Brain pericyte (primary cell): ENCODE measurements at regions not wholly inside any gene's neighbourhood (a gene's known extent, or its start where the extent isn't known, plus 50 kb on each side); places are given as distances from the start of the nearest gene placed in this dataset.
"Not testable (repeated sequence)": the region's sequence is repeated elsewhere in the genome, so short reads cannot be mapped to it uniquely, and the experiment has no call there.

ENCODE experiments used
- DNase-seq: peaks from one replicate; pipeline ENCODE4 v3.0.0-alpha.2; 2012; ENCODE audit warnings: low read depth, low spot score

DNA sequence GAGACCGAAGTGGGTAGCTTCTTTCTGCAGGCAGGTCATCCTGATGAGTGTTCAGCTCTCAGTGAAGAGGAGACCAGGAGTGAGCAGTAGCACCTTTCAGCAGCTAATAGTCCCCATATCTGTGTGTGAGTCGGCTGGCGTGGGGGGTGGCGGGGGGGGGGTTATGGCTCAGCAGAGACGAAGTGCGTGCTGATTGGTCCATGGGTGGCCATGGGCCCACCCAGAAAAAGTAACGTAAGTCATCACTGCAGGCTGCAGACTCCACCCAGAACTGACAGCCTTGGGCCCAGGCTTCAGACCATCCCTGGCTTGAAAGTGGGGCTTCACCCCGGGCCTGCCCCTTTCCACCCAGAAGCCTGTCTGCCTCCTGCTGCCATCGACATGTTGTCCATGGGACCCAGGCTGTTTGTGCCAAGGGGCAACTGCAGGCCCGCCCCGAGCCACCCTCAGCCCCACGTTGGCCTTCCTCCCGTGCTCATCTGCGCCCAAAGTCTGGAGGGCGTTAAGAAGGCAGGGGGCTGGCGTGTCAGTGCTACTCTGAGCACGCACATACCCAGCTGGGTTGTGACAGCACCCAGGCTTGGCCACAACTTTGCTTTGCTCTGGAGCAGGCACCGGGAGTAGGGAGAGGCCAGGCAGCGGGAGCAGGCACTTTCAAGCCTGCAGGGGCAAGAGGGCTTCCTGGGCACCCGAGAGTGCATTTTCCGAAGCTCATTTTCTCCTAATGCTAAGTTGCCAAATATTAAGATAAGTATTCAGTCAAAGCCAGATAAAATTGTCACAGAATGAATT is 511.7 kb upstream of the CDIN1 start:
- DNase-seq, result no peak

GRCh38 chr15:36075333-36075732 is 504.1 kb upstream of the CDIN1 start:
- no peak for DNase-seq

- no peak for DNase-seq
Measured at GRCh38 chr15:36079021-36079420, 500.4 kb upstream of the CDIN1 start.

- no peak for DNase-seq
Measured at GRCh38 chr15:36080759-36081158, 498.7 kb upstream of the CDIN1 start.

GRCh38 chr15:36090286-36090946 is 489.0 kb upstream of the CDIN1 start:
- DNase-seq, result no peak

- DNase-seq, result no peak
Measured at GRCh38 chr15:36106640-36107335, 472.6 kb upstream of the CDIN1 start.

- no peak for DNase-seq
Measured at GRCh38 chr15:36108541-36108940, 470.9 kb upstream of the CDIN1 start.

DNA sequence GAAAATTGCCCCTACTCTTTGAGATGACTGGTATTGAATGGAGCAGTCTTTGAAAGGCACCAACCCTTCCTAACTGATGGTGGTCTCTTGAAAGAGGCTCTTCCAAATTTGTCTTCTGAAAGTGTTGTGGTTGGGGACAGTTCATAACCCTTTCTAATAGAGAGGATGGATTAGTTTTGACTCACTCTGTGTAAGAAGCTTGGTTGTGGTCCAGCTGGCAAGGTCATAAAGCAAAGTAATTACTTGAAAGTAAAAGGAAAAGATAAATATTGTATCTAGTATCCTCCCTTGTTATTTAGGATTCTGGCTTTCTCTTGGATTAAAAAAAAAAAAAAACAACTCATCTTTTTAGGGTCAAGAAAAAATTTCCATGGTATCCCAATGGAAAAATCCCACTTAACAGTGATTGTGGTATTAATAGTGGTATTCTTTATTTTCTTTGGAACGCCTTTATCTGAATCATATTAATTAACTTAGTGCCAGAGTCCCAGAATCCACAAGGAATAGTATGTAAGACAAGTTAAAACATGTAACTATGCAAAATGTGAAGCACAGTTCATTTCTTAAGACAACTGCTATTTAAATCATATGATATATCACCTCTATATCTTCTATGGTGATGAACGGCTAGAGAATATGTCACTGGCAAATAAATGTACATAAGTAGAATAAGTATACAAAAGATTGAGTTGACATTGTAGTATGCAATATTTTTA is 469.3 kb upstream of the CDIN1 start:
- DNase-seq, result no peak

GRCh38 chr15:36110659-36110993 is 468.8 kb upstream of the CDIN1 start:
- no peak for DNase-seq

DNA sequence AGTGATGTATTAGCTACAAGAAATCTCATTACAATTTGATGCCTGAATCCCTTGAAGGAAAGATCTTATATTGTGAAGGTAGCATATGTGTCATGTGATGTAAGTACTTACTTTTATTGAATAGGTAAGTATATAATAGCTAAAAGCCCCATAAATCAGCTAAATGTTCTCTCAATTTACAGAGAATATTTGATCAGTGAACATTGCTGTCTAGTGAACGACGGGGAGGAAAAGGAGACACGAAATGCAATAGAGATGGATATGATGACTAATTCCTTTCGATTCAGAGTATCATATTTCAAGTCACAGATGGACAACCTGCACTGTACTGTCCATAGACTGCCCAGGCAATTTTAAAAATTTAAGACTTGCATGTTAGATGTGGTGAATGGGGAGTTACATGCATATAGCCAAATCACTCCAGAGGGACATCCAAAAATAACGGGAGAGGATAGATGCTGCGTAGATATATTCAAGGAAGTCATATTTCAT is 462.1 kb upstream of the CDIN1 start:
- DNase-seq, result no peak

DNA sequence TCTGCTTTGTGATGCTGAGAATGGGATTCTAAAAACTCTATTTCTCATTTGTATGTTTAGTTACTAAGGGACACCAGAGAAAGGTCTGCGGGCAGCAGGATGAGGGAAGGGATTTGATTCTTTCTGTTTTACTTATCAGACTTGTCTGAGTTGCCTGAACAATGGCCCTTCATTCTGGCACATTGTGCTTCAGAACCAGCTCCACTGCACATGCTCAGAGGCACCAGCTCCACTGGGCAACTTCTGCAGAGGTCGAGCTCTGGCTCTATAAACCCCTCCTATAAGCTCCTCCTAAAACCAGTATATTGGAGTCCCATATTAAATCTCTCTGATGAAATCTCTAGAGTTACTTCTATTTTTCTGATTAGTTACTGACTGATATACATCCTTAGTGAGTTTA is 453.2 kb upstream of the CDIN1 start:
- no peak for DNase-seq

DNA sequence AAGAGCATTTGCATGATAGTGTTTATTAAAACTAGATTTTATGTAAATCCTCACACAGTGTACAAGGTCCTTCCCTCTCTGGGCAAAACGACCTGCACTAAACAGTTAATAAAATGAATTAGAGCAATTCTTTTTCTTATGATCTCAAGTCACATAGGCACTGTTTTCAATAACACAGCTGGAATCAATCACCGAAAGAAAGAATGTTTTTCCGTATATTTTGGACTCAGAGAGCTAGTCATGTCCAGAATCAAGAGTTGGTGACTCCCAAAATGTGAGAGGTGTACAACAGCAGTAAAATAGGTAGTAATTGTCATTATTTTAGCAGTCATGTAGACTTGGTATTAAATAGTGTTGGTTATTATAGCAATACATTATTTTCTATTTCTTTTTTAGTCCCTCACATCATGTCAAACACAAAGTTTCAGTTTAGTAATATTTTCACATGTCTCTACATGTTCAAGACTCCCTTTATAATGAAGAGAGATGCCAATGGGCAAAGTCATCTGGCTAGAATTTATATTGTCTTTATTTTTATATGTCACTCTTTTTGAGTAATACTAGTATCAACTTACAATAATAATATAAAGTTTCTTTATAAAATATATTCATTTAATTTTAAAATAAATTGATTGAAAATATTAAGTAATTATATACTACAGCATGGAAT is 448.6 kb upstream of the CDIN1 start:
- DNase-seq, result no peak

GRCh38 chr15:36133742-36134141 is 445.7 kb upstream of the CDIN1 start:
- no peak for DNase-seq

GRCh38 chr15:36136049-36136448 is 443.4 kb upstream of the CDIN1 start:
- DNase-seq, result no peak

DNA sequence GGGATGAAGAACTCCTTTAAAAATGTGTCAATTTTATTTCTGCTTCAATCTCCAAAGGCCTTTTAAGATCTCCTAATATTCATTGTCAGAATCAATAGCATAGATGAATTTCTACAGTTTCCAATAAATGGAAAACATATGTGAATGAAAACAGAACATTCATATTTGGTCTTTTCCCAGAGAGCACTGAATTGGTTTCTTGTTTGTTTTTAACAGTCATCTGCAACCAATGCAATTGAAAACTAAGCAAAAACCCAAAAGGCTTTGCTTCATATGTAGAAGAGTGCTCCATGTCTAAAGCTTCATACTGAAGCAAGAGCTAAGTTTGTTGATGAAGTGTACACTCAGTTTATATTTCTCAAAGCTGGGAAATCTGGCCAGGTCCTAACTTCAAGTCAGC is 426.5 kb upstream of the CDIN1 start:
- DNase-seq, result no peak

GRCh38 chr15:36156879-36157427 is 422.5 kb upstream of the CDIN1 start:
- DNase-seq, result no peak

DNA sequence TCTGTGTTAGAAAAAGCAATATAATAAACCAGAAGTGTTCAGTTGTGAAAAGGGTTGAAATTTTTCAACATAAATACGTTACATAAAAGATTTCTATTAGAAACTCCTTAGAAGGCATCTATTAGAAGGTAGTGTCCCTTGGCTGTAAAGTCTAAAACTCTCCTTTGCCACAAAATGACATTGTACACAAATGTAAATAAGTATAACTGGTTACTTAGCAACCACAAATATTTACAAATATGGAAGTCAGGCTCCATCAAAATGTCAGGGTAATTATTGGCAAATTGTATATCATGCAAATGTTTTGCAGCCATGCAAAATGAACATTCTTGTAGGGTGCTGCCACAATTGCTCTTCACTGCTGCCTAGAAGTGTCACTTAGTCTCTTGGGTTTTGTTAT is 419.1 kb upstream of the CDIN1 start:
- DNase-seq, result no peak

GRCh38 chr15:36161108-36161507 is 418.3 kb upstream of the CDIN1 start:
- DNase-seq, result no peak

DNA sequence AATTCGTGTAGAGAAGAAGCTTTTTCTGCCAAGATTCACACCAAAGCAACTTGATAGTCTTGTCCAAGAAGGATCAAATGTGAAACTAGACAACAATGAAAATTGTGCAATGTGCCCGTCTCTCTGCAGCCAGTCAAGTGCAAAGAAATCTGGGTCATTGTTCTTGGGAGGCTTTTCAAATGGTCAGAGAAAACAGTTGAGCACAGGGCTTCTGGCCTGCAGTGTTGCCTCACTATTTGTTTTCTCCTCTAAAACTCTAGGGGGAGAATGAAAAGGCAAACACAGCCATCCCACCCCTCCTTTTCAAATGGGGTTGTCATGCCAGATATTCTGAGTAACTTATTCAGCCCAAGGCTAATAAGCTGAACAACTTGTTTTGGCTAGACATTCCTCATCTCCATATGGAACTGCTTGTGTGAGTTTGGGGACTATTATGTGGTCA is 417.6 kb upstream of the CDIN1 start:
- no peak for DNase-seq

DNA sequence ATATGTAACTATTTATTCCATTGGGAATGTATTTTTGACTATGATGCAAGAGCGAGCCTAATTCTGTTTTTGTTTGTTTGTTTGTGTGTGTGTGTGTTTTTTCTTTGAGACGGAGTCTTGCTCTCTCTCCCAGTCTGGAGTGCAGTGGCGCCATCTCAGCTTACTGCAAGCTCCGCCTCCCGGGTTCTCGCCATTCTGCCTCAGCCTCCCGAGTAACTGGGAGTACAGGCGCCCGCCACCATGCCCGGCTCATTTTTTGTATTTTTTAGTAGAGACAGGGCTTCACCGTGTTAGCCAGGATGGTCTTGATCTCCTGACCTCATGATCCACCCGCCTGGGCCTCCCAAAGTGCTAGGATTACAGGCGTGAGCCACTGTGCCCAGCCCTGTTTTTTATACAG is 415.4 kb upstream of the CDIN1 start:
- not testable (repeated sequence) for DNase-seq

DNA sequence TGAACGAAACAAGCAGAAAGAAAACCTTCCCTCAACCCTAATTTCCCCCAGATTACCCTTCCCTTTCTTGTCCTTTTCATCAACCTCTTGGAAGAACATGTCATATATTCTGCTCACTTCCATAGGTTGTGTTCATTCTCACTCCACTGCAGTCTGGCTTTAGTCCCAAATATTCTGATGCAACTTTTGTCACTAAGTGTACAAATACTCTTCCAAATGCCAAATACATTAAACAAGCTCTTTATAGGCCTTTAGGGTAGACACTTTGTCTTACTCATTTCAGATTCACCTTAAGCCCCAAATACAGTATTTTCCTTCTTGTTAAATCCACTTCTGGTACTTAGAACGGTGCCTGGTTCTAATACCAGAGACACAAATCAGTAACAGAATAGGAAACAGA is 406.5 kb upstream of the CDIN1 start:
- DNase-seq, result no peak
